ENCODE measurements at regions not wholly inside any gene's neighbourhood (a gene's known extent, or its start where the extent isn't known, plus 50 kb on each side); places are given as distances from the start of the nearest gene placed in this dataset.

DNA sequence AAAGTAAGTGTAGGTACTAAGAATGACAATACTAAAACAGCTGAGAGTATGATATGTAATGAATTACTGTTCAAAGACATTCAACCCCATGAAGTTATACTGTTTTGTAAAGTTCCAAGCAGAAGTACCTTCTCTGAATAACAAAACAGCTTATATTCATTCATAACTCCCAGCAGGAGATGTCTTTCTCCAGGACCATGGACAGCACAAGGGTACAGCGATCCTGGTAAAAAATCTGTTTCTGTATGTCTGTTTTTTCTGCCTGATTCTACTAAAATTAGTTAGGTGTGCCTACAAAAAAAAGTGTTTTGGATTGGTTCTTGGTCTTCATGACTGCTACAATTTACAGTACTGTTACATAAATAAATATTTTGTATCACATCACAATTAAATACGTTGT lies 172.5 kb upstream of the SLITRK5 start:
- Histone ChIP-seq H3K4me3 (no peak overlapping the region), H3K36me3 (no peaks in the 10 kb centered on the region), H3K27ac (no peak overlapping the region), H3K27me3 (peaks cover 0 to 4% (median 0%) of the 10 kb centered on the region in 3 donors), H3K4me1 (no peaks in the 10 kb centered on the region), H3K9me3 (peaks cover 0 to 17% (median 0%) of the 10 kb centered on the region in 4 donors)
- intact Hi-C loops (cut with DNase I; ENCODE audit: low total_unique reads): no loop called here
- peak in 1 of 2 donors; percentile 48 for DNase-seq
- TF ChIP-seq EP300 (IDR thresholded peaks at IDR 0.05) (no peak), POLR2A (IDR thresholded peaks at IDR 0.05) (no peak), POLR2AphosphoS5 (IDR thresholded peaks at IDR 0.05) (no peak)
- TF ChIP-seq, protein P1, sequence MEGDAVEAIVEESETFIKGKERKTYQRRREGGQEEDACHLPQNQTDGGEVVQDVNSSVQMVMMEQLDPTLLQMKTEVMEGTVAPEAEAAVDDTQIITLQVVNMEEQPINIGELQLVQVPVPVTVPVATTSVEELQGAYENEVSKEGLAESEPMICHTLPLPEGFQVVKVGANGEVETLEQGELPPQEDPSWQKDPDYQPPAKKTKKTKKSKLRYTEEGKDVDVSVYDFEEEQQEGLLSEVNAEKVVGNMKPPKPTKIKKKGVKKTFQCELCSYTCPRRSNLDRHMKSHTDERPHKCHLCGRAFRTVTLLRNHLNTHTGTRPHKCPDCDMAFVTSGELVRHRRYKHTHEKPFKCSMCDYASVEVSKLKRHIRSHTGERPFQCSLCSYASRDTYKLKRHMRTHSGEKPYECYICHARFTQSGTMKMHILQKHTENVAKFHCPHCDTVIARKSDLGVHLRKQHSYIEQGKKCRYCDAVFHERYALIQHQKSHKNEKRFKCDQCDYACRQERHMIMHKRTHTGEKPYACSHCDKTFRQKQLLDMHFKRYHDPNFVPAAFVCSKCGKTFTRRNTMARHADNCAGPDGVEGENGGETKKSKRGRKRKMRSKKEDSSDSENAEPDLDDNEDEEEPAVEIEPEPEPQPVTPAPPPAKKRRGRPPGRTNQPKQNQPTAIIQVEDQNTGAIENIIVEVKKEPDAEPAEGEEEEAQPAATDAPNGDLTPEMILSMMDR (IDR thresholded peaks at IDR 0.05): no peak
- 39 to 47% (median 42%) methylated on average over 2 of the region's 2 CpGs for WGBS, 5 donors

DNA sequence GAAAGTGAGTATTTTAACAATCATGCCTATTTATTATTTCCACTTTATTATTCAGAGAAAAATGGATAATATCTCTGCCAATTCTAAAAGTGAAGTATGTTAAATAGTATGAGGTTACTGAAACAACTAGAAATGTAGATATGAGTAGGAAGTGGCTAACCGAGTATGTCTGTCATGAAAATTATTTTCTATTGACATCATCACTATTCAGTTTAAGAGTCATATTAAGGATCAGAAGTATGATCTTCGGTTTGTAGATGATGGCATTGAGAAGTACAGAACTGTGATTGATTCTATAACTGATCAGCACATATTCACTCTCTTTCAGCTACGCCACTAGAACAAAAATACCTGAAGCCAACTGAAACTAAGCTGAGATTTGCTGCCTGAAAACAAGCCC lies 146.4 kb upstream of the SLITRK5 start:
- Histone ChIP-seq H3K9me3 (peaks cover 0 to 7% (median 0%) of the 10 kb centered on the region in 4 donors), H3K4me1 (no peaks in the 10 kb centered on the region), H3K36me3 (no peaks in the 10 kb centered on the region), H3K27ac (no peak overlapping the region), H3K27me3 (no peaks in the 10 kb centered on the region), H3K4me3 (no peak overlapping the region)
- intact Hi-C loops (cut with DNase I; ENCODE audit: low total_unique reads): no loop called here
- DNase-seq: no peak
- WGBS, 5 donors: 72 to 87% (median 78%) methylated on average over 3 of the region's 3 CpGs
- TF ChIP-seq EP300 (IDR thresholded peaks at IDR 0.05): no peak
- TF ChIP-seq POLR2AphosphoS5 (IDR thresholded peaks at IDR 0.05): no peak
- TF ChIP-seq, protein P1 (IDR thresholded peaks at IDR 0.05): no peak
- TF ChIP-seq POLR2A (IDR thresholded peaks at IDR 0.05): no peak

DNA sequence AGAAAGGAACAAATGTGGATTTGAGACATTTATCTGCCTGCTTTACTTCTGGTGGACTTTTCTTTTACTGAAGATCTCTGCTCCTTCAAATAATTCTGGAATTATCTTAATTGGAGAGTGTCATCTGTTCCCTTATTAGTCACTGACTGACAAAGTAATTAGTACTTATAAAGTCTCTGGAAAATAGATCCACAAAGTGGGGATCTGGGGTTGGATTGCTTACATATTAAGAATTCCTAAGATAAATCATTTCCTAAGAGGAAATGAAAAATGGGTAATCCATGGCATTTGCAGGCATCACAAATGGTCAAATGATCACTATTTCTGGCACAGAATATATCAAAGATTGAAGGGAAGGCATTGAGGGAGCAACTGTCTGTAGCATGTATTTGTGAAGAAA lies 137.4 kb upstream of the SLITRK5 start:
- Histone ChIP-seq H3K4me1 (no peaks in the 10 kb centered on the region), H3K27me3 (no peaks in the 10 kb centered on the region), H3K4me3 (no peak overlapping the region), H3K27ac (no peak overlapping the region), H3K36me3 (no peaks in the 10 kb centered on the region), H3K9me3 (peaks cover 0 to under 1% (median 0%) of the 10 kb centered on the region in 4 donors)
- no peak for DNase-seq
- TF ChIP-seq EP300 (IDR thresholded peaks at IDR 0.05) (no peak), POLR2A (IDR thresholded peaks at IDR 0.05) (no peak), POLR2AphosphoS5 (IDR thresholded peaks at IDR 0.05) (no peak)
- TF ChIP-seq, protein P1 (IDR thresholded peaks at IDR 0.05): no peak
- intact Hi-C loops (cut with DNase I; ENCODE audit: low total_unique reads): no loop called here

DNA sequence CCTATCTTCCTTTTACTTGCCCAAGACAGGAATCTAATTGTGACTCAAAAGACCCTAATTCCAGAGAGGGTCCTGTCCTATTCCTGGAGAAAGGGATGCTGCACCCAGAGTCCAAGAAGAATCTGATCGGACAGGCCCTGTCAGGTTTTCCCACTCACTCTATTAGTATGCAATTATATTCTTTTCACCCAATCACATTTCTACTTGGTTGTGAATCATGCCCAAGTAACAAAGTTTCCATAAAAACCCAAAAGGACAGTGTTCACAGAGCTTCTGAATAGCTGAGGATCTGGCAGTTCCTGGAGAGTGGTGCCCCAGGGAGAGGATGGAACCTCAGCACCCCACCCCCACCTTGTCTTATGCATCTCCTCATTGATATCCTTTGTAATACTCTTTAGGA lies 135.3 kb upstream of the SLITRK5 start:
- Histone ChIP-seq H3K27me3 (no peaks in the 10 kb centered on the region), H3K36me3 (no peaks in the 10 kb centered on the region), H3K4me3 (no peak overlapping the region), H3K27ac (no peak overlapping the region), H3K4me1 (no peaks in the 10 kb centered on the region), H3K9me3 (peaks cover 0 to 4% (median 0%) of the 10 kb centered on the region in 4 donors)
- WGBS, 5 donors: 89 to 100% (median 90%) methylated on average over 1 of the region's 1 CpG
- TF ChIP-seq, protein P1 (IDR thresholded peaks at IDR 0.05): no peak
- no peak for DNase-seq
- intact Hi-C loops (cut with DNase I; ENCODE audit: low total_unique reads): no loop called here

Measured in stomach (tissue), 8 donors.